Spleen (tissue), 11 donors: ENCODE measurements at regions not wholly inside any gene's neighbourhood (a gene's known extent, or its start where the extent isn't known, plus 50 kb on each side); places are given as distances from the start of the nearest gene placed in this dataset.

Experiments
- DNase-seq: peaks from one replicate; pipeline ENCODE4 v3.0.0-alpha.2; 2020
- H3K27ac ChIP-seq, 8 donors: fragments of 200-600 bp; sonication (generic) in 7 of 8; 1 replicate in 4 of 8; 2 replicates in 4 of 8; pipeline versions ENCODE4 v1.5.0 to v1.8.0; 2016 to 2021; ENCODE audit warnings: inconsistent platforms in 4 of 8, mild to moderate bottlenecking in 4 of 8, moderate library complexity in 1 of 8
- H3K27me3 ChIP-seq, 7 donors: fragments of 200-600 bp; sonication (generic) in 6 of 7; replicated peaks in 1 of 7; 1 replicate in 4 of 7; 2 replicates in 3 of 7; pipeline versions ENCODE4 v1.5.0 to v1.8.0; 2016 to 2021; ENCODE audit warnings: inconsistent platforms in 3 of 7, mild to moderate bottlenecking in 1 of 7
- H3K36me3 ChIP-seq, 6 donors: fragments of 200-600 bp; sonication (generic) in 5 of 6; 1 replicate in 4 of 6; 2 replicates in 2 of 6; pipeline versions ENCODE4 v1.5.0 to v1.8.0; 2016 to 2021; ENCODE audit warnings: inconsistent platforms in 2 of 6
- H3K4me1 ChIP-seq, 6 donors: fragments of 200-600 bp; sonication (generic) in 5 of 6; 1 replicate in 3 of 6; 2 replicates in 3 of 6; pipeline versions ENCODE4 v1.5.0 to v1.8.0; 2016 to 2021; ENCODE audit warnings: inconsistent platforms in 3 of 6
- H3K4me3 ChIP-seq, 8 donors: fragments of 200-600 bp; sonication (generic) in 7 of 8; 1 replicate in 4 of 8; 2 replicates in 4 of 8; pipeline versions ENCODE4 v1.5.0 to v1.8.0; 2016 to 2021; ENCODE audit warnings: inconsistent platforms in 4 of 8, mild to moderate bottlenecking in 4 of 8, moderate library complexity in 2 of 8
- H3K9me3 ChIP-seq, 8 donors: fragments of 200-600 bp; sonication (generic) in 7 of 8; 1 replicate in 4 of 8; 2 replicates in 4 of 8; pipeline versions ENCODE4 v1.5.0 to v1.8.0; 2016 to 2021; ENCODE audit warnings: inconsistent platforms in 4 of 8
- POLR2A ChIP-seq, 3 donors: fragments of 450-650 bp; IDR thresholded peaks; one replicate each; pipeline ENCODE4 v1.5.1; 2017; ENCODE audit warnings: antibody characterized with exemption in 3 of 3, mild to moderate bottlenecking in 1 of 3
- POLR2AphosphoS5 ChIP-seq, 3 donors: sonication (generic); formaldehyde crosslinking; IDR thresholded peaks; one replicate each; pipeline ENCODE4 v1.5.1; 2017; ENCODE audit warnings: antibody characterized with exemption in 3 of 3
- WGBS, 5 donors: extraction: QIAGEN DNeasy Blood & Tissue Kit in 3 of 5; methylation state at CpG; one replicate each; pipeline versions ENCODE4 v1.1.5 to v1.1.7; 2013 to 2018; 5-methylcytosine and 5-hydroxymethylcytosine counted together
- intact Hi-C: fragments of 100-400 bp; cut with DNase I; formaldehyde crosslinking; loops from one replicate; pipeline ENCODE4 v1.15.0; 2023; ENCODE audit warnings: low total_unique reads
- TF ChIP-seq, protein P1 (sequence below), 11 experiments: fragments of 200-600 bp in 7 of 11; fragments of 450-650 bp in 4 of 11; sonication (generic) in 4 of 11; IDR thresholded peaks in 8 of 11; conservative IDR thresholded peaks in 3 of 11; 1 replicate in 7 of 11; 2 replicates in 4 of 11; pipeline versions ENCODE4 v1.4.0 to v1.8.0; 2016 to 2021; ENCODE audit warnings: antibody characterized with exemption in 11 of 11, inconsistent platforms in 4 of 11, mild to moderate bottlenecking in 1 of 11
- donor health status: healthy with polysubstance abuse.
- donor health status: DM: no; HTN: no; CAD: no; lungs with moderate emphysema.
- donor health status: DM: no; HTN: no; CAD: no.
- donor health status: Bipolar disorder and iron deficiency.
- donor health status: healthy.
- donor health status: DM: no; HTN: no; CAD: no.
- donor health status: DM: yes; HTN: yes; CAD: no.

DNA sequence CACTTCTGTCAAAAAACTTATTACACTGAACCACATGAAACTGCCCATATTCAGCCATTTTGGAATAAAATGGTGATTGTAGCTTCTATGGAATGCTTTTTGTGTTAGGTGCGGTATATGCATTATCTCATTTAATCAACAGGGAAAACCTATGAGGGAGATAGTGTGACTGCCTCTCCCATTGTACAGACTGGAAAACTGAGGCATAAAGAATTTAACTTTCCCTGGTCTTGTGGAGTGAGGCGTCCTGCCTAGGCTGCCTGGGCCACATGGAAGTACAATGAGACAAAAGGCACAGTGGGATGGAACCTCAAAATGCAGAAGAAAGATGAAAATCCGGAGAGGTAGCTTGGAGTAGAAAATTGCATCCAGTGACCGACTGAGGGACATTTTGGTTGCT is 80.2 kb downstream of the RPLP1 start:
- peaks cover 0 to 77% (median 5%) of the 10 kb centered on the region in 7 donors for H3K27me3 ChIP-seq
- H3K27ac ChIP-seq, result no peak overlapping the region
- H3K4me3 ChIP-seq, result no peak overlapping the region
- no peaks in the 10 kb centered on the region for H3K9me3 ChIP-seq
- H3K4me1 ChIP-seq, result no peaks in the 10 kb centered on the region
- WGBS, 5 donors, result 80 to 92% (median 87%) methylated on average over 4 of the region's 4 CpGs
- TF ChIP-seq POLR2AphosphoS5 (IDR thresholded peaks at IDR 0.05), result no peak
- no peak for TF ChIP-seq POLR2A (IDR thresholded peaks at IDR 0.05)
- TF ChIP-seq, protein P1, sequence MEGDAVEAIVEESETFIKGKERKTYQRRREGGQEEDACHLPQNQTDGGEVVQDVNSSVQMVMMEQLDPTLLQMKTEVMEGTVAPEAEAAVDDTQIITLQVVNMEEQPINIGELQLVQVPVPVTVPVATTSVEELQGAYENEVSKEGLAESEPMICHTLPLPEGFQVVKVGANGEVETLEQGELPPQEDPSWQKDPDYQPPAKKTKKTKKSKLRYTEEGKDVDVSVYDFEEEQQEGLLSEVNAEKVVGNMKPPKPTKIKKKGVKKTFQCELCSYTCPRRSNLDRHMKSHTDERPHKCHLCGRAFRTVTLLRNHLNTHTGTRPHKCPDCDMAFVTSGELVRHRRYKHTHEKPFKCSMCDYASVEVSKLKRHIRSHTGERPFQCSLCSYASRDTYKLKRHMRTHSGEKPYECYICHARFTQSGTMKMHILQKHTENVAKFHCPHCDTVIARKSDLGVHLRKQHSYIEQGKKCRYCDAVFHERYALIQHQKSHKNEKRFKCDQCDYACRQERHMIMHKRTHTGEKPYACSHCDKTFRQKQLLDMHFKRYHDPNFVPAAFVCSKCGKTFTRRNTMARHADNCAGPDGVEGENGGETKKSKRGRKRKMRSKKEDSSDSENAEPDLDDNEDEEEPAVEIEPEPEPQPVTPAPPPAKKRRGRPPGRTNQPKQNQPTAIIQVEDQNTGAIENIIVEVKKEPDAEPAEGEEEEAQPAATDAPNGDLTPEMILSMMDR (IDR thresholded peaks at IDR 0.05 in 8 of 11, conservative IDR thresholded peaks at IDR 0.05 in 3 of 11), result no peak
- no peaks in the 10 kb centered on the region for H3K36me3 ChIP-seq
- DNase-seq, result no peak
- intact Hi-C loops, result no loop called here

DNA sequence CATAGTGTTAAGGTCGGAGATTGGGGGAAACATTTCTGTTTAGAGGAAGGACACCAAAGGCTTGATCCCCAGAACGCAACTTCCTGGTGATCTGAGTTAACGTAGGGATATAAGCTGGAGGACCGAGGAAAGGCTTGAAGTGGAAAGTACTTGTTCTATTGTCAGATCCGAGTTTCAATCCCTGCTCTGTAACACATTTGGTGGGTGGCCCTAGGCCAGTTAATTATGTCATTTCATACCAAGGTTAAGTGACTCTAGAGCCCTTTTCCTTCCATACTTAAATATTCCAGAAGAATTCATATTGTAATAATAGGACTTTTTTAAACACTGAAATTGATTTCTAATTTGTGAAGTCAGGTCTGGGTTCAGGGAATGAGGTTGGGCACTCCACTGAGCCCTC is 80.9 kb downstream of the RPLP1 start:
- no peaks in the 10 kb centered on the region for H3K4me1 ChIP-seq
- H3K4me3 ChIP-seq, result no peak overlapping the region
- no peak for DNase-seq
- no peaks in the 10 kb centered on the region for H3K36me3 ChIP-seq
- H3K9me3 ChIP-seq, result no peaks in the 10 kb centered on the region
- WGBS, 5 donors, result 46 to 62% (median 51%) methylated on average over 5 of the region's 5 CpGs
- intact Hi-C loops, result no loop called here
- H3K27me3 ChIP-seq, result peaks cover 0 to 76% (median 5%) of the 10 kb centered on the region in 7 donors
- no peak overlapping the region for H3K27ac ChIP-seq
- no peak for TF ChIP-seq POLR2AphosphoS5 (IDR thresholded peaks at IDR 0.05)
- no peak for TF ChIP-seq POLR2A (IDR thresholded peaks at IDR 0.05)
- TF ChIP-seq, protein P1 (IDR thresholded peaks at IDR 0.05 in 8 of 11, conservative IDR thresholded peaks at IDR 0.05 in 3 of 11), result no peak

DNA sequence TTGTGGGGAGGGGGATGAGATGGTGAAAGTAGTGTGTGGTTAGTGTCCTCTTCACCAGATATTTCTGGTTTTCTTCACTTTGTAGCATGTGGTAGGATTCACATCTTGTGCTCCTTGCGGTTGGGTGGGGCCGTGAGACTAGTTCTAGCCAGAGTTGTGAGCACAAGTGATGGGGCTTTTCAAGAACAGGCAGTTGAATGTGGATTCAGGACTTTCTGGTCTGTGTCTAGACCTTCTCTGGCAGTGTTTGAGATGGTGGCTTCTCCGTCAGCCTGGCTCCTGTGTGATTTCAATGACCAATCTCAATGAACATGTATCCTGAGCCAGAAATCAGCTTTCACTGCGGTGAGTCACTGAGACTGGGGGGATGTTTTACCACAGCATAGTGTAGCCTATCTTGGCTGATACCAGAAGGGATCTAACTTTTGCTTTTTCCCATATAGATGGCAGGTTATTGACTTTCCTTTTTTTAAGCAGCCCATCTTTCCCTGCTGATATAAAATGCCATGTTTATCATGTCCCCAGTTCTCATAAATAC is 82.6 kb downstream of the RPLP1 start:
- no peaks in the 10 kb centered on the region for H3K36me3 ChIP-seq
- H3K27ac ChIP-seq, result no peak overlapping the region
- no peak for DNase-seq
- H3K9me3 ChIP-seq, result no peaks in the 10 kb centered on the region
- TF ChIP-seq POLR2AphosphoS5 (IDR thresholded peaks at IDR 0.05) (no peak), POLR2A (IDR thresholded peaks at IDR 0.05) (no peak)
- TF ChIP-seq, protein P1 (IDR thresholded peaks at IDR 0.05 in 8 of 11, conservative IDR thresholded peaks at IDR 0.05 in 3 of 11), result no peak
- H3K27me3 ChIP-seq, result peaks cover 0 to 70% (median 5%) of the 10 kb centered on the region in 7 donors
- no peaks in the 10 kb centered on the region for H3K4me1 ChIP-seq
- intact Hi-C loops, result no loop called here
- 68 to 93% (median 89%) methylated on average over 4 of the region's 4 CpGs for WGBS, 5 donors
- no peak overlapping the region for H3K4me3 ChIP-seq

DNA sequence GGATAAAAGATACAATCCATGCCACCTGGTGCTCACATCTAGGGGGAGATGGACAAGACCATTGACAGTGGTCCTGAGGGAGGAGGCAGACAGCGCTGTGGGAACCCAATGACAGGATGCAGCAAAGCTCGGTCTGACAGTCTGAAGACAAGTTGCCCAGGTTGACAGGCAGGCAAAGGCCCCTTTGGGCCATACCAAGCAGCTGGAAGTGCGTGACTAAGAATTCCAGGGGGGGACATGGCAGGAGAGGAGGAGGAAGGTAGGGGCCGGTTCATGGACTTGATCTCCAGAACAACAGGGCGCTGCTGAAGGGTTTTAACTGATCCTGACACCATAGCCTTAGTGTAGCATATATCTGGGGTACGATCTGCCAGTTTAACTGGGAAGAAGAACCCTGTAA is 83.4 kb downstream of the RPLP1 start:
- WGBS, 5 donors, result 82 to 87% (median 85%) methylated on average over 6 of the region's 6 CpGs
- Histone ChIP-seq H3K4me1 (no peaks in the 10 kb centered on the region), H3K9me3 (no peaks in the 10 kb centered on the region), H3K4me3 (no peak overlapping the region), H3K27me3 (peaks cover 0 to 71% (median 5%) of the 10 kb centered on the region in 7 donors), H3K36me3 (no peaks in the 10 kb centered on the region), H3K27ac (no peak overlapping the region)
- intact Hi-C loops, result no loop called here
- no peak for DNase-seq
- TF ChIP-seq POLR2A (IDR thresholded peaks at IDR 0.05) (no peak), POLR2AphosphoS5 (IDR thresholded peaks at IDR 0.05) (no peak)
- TF ChIP-seq, protein P1 (IDR thresholded peaks at IDR 0.05 in 8 of 11, conservative IDR thresholded peaks at IDR 0.05 in 3 of 11), result no peak
